ENCODE measurements at regions not wholly inside any gene's neighbourhood (a gene's known extent, or its start where the extent isn't known, plus 50 kb on each side); places are given as distances from the start of the nearest gene placed in this dataset.

DNA sequence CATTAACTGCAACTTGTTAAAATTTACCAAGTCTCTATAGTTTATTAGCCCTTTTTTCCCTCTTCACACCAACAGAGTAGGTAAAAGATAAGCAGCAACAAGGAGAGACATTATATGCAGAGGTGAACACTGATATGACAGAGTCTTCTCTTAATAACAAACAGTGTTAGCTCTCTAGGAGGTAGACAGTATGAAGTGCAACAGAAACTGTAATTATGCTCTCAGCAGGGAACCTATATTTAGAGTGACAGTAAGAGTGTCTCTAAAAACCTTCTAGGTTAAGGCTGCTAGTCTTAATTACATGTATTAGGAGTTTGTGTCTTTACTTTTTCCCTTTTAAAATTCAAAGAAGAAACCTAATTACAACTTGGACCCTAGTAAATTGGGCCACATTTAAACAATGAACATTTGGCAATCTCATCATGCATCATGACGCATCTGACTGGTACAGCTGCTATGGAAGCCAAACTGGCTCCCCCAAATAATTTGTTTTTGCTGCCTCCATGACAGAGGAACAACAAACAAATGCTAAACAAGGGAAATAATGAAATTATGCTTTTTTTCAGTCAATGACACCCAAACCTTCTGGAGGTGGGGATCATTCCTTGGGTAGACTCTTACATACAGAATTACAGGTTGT, 69.9 kb upstream of the MMADHC start:
- DNase-seq (ENCODE audit: low spot score) = no peak
- TF ChIP-seq, protein P1, sequence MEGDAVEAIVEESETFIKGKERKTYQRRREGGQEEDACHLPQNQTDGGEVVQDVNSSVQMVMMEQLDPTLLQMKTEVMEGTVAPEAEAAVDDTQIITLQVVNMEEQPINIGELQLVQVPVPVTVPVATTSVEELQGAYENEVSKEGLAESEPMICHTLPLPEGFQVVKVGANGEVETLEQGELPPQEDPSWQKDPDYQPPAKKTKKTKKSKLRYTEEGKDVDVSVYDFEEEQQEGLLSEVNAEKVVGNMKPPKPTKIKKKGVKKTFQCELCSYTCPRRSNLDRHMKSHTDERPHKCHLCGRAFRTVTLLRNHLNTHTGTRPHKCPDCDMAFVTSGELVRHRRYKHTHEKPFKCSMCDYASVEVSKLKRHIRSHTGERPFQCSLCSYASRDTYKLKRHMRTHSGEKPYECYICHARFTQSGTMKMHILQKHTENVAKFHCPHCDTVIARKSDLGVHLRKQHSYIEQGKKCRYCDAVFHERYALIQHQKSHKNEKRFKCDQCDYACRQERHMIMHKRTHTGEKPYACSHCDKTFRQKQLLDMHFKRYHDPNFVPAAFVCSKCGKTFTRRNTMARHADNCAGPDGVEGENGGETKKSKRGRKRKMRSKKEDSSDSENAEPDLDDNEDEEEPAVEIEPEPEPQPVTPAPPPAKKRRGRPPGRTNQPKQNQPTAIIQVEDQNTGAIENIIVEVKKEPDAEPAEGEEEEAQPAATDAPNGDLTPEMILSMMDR (IDR thresholded peaks at IDR 0.05; ENCODE audit: extremely low read depth, insufficient read depth, missing control alignments) = no peak
- in situ Hi-C loops (cut with MboI; ENCODE audit: low pct_unique_long_range_greater_than_20kb, low sequenced_read_pairs, unreplicated experiment) = no loop called here

DNA sequence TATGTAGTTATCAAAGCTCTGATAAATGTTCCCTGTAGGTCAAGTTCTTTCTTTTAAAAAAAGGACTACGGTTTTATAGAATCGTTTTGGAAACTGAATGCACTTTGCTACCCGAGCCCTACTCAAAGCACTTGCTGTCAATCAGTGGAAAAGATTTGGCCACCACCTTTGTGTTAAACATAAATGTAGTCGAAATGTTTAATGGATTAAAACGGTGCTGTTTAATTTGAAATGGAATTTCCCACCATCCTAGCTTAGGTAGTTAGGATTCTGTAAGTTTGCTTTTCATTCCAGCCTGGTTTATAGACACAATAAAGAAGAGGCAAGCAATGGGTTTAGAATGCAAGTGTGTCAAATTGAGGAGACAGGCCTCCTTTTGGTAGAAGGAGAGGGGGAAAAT, 69.4 kb upstream of the MMADHC start:
- in situ Hi-C loops (cut with MboI; ENCODE audit: low pct_unique_long_range_greater_than_20kb, low sequenced_read_pairs, unreplicated experiment) = no loop called here

DNA sequence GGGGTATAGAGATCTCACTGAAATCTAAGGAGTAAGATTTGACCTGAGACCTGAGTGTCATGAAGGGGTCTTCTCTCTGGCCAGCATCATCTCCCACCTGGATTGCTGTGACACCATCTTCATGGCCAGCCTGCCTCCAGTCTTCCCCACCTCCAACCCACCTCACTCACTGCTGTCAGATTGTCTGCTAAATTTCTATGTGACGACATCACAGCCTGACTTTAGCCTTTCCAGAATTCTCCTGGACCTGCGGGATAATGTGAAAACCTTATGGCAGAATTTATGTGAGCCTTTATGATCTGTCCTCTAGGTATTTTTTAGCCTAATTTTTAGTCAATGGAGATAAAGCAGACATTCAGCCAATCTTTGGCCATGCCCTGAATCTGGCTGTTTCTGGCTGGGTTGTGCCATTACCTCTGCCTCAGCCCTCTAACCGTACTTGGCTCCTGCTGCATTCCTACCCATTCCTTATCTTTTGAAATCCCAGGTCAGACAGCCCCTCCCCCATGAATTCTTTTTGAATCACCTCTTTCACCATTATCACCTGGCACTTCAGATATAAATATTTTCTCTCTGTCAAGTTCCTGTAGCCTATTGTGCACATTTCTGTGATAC, 66.4 kb upstream of the MMADHC start:
- no peak for DNase-seq (ENCODE audit: low spot score)
- in situ Hi-C loops (cut with MboI; ENCODE audit: low pct_unique_long_range_greater_than_20kb, low sequenced_read_pairs, unreplicated experiment) = no loop called here
- TF ChIP-seq, protein P1 (IDR thresholded peaks at IDR 0.05; ENCODE audit: extremely low read depth, insufficient read depth, missing control alignments) = no peak

More for the DNA sequence above, 69.4 kb upstream of the MMADHC start:
- TF ChIP-seq, protein P1 (IDR thresholded peaks at IDR 0.05; ENCODE audit: extremely low read depth, insufficient read depth, missing control alignments) = no peak
- no peak for DNase-seq (ENCODE audit: low spot score)

DNA sequence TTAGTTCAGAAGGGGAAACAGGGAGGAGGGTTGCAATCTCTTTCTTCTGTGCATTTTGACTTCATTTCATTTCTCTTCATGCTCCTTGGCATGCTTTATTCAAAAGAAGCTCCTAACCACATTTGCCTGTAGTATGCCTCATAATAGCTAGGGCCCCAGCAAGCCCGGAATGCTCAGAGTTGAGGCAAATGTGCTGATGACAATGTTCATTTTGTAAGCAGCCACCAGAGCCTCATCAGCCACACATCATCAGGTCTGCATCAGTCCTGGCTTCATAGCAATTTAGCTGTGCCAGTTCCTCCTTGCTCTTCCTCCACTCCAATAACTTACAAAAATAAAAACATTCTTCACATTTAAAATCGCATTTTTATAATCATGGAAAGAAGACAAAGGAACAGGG, 65.4 kb upstream of the MMADHC start:
- in situ Hi-C loops (cut with MboI; ENCODE audit: low pct_unique_long_range_greater_than_20kb, low sequenced_read_pairs, unreplicated experiment) = no loop called here
- TF ChIP-seq, protein P1 (IDR thresholded peaks at IDR 0.05; ENCODE audit: extremely low read depth, insufficient read depth, missing control alignments) = no peak
- no peak for DNase-seq (ENCODE audit: low spot score)

DNA sequence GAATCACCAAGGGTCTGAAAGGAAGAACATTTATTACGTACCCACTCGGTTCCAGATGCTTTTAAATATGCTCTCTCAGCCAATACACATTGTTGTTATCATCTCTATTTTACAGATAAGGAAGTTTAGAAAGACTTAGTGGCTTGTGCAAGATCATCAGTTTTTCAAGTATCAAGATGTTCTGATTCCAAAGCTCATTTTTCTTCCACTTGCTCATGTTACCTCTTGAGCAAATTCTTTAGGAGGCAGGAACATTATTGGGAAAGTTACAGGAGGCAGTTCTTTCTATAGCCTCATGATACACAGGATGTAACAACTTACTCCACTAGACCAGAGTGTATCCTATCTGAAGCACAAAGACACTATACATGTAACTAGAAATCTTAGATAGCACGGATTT, 65.0 kb upstream of the MMADHC start:
- DNase-seq (ENCODE audit: low spot score) = no peak
- TF ChIP-seq, protein P1 (IDR thresholded peaks at IDR 0.05; ENCODE audit: extremely low read depth, insufficient read depth, missing control alignments) = no peak
- in situ Hi-C loops (cut with MboI; ENCODE audit: low pct_unique_long_range_greater_than_20kb, low sequenced_read_pairs, unreplicated experiment) = no loop called here

DNA sequence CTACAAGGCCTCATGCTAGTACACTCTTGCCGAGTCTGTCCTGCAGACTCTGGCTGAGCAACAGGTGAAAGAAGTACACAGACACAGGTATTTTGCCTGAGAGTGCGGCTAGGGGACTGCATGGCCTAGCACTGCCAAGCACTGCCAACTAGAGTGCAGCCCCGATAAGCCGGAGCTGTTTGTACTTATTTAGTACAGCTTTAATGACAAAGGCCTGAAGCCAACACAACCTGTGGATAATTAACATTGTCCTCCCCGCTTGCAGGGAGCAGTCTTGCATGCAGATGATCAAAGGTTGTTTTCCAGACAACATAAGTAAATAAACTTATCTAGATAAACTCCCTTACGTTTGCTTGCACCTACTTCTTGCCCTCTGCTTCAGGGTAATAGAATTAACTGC, 63.7 kb upstream of the MMADHC start:
- in situ Hi-C loops (cut with MboI; ENCODE audit: low pct_unique_long_range_greater_than_20kb, low sequenced_read_pairs, unreplicated experiment) = no loop called here
- TF ChIP-seq, protein P1 (IDR thresholded peaks at IDR 0.05; ENCODE audit: extremely low read depth, insufficient read depth, missing control alignments) = no peak
- DNase-seq (ENCODE audit: low spot score) = no peak

Data from GM13977 (cell line).